NCI-H524 (cell line): ENCODE measurements at regions not wholly inside any gene's neighbourhood (a gene's known extent, or its start where the extent isn't known, plus 50 kb on each side); places are given as distances from the start of the nearest gene placed in this dataset.

ENCODE experiments used
- DNase-seq, 2 experiments: peaks; one replicate each; lab custom pipeline; 2025; lab: John Stamatoyannopoulos, UW

GRCh38 chr22:49193348-49193747 lies 634.3 kb downstream of the BRD1 start:
- DNase-seq: no peak

GRCh38 chr22:49192857-49193250 lies 634.8 kb downstream of the BRD1 start:
- no peak for DNase-seq

GRCh38 chr22:49192180-49192856 lies 635.4 kb downstream of the BRD1 start:
- DNase-seq: peak; percentile 77 to 93

GRCh38 chr22:49191506-49191980 lies 636.1 kb downstream of the BRD1 start:
- no peak for DNase-seq

- no peak for DNase-seq
These were observed 636.7 kb downstream of the BRD1 start for GRCh38 chr22:49190816-49191505.

GRCh38 chr22:49189871-49190270 lies 637.8 kb downstream of the BRD1 start:
- no peak for DNase-seq

- no peak for DNase-seq
These were observed 639.1 kb downstream of the BRD1 start for GRCh38 chr22:49188591-49188990.

GRCh38 chr22:49188091-49188490 lies 639.6 kb downstream of the BRD1 start:
- no peak for DNase-seq

GRCh38 chr22:49186762-49187161 lies 640.9 kb downstream of the BRD1 start:
- no peak for DNase-seq

- DNase-seq: no peak
These were observed 641.4 kb downstream of the BRD1 start for GRCh38 chr22:49186293-49186692.

- DNase-seq: no peak
These were observed 642.2 kb downstream of the BRD1 start for GRCh38 chr22:49185312-49185969.

GRCh38 chr22:49184736-49185135 lies 642.9 kb downstream of the BRD1 start:
- DNase-seq: no peak

GRCh38 chr22:49183826-49184216 lies 643.9 kb downstream of the BRD1 start:
- DNase-seq: no peak

- no peak for DNase-seq
These were observed 644.4 kb downstream of the BRD1 start for GRCh38 chr22:49183208-49183825.

GRCh38 chr22:49182416-49182815 lies 645.3 kb downstream of the BRD1 start:
- DNase-seq: no peak

- DNase-seq: no peak
These were observed 645.7 kb downstream of the BRD1 start for GRCh38 chr22:49181942-49182341.

GRCh38 chr22:49181431-49181830 lies 646.2 kb downstream of the BRD1 start:
- DNase-seq: no peak

- DNase-seq: no peak
These were observed 647.0 kb downstream of the BRD1 start for GRCh38 chr22:49180683-49181024.

GRCh38 chr22:49179886-49180682 lies 647.6 kb downstream of the BRD1 start:
- DNase-seq: no peak

GRCh38 chr22:49179175-49179574 lies 648.5 kb downstream of the BRD1 start:
- DNase-seq: no peak

- DNase-seq: no peak
These were observed 649.2 kb downstream of the BRD1 start for GRCh38 chr22:49178246-49179005.
